Midbrain (tissue), 1 donor: ENCODE measurements at regions not wholly inside any gene's neighbourhood (a gene's known extent, or its start where the extent isn't known, plus 50 kb on each side); places are given as distances from the start of the nearest gene placed in this dataset.

Source experiments
- DNase-seq: peaks from one replicate; lab custom pipeline; 2025; lab: John Stamatoyannopoulos, UW

DNA sequence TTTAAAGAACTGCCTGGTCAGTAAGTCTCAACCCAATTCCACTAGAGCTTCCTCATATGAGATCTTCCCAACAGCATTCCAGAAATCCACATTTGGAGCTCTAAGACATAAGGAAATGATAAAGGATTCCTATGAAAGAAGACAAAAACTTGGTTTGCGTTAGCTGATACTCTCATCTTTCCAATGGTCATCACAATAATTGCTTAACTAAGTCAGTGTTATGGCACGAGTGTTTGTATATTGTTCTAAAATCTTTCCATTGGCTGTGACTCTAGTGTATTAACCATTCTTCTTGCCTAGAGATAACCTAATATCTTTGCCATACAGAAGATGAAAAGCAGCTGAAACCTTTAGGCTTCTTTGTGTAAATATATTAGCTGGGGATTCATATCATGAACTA, 289.0 kb downstream of the SNX13 start:
- no peak for DNase-seq

DNA sequence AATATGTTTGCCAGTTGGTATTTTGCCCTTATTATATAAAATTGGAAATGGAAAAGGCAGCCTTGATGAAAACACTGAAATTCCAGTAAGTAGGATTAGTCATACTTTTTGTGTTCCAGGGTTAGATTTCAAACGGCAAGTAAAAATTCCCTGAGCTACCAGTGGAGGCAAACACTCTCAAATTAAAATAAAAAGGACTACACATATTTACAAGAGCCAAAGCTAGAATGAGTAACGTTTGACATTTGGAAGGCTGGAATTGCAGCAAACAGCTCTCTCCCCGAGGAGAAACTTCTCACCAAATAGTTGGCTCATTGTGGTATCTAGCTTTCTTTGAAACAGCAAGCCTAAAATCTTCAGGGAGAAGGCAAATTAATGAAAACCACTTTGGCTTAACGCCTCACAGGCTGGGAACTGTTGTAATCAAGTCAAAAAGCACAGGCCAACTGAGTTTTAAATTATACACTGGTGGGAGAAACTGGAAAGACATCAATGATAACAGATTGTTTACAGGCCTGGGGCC, 288.4 kb downstream of the SNX13 start:
- peak; percentile 25 for DNase-seq

DNA sequence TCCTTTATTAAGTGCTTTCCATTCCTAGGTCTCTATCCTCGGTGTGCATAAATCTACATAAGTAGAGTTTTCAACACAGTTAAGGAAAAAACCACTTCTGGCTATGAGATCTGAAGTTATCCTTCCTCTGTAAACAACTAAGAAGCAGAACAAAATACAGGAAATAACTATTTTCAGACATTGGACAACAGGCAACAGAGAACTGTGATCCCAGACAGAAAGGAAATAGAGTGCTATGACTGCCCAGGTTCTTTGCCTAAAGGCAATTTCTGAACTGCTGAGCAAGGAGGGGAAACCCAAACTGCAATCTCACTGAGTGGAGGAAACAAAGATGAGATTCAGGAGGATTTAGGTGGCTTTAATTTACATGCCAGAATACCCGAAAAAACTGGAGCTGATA, 285.4 kb downstream of the SNX13 start:
- no peak for DNase-seq

DNA sequence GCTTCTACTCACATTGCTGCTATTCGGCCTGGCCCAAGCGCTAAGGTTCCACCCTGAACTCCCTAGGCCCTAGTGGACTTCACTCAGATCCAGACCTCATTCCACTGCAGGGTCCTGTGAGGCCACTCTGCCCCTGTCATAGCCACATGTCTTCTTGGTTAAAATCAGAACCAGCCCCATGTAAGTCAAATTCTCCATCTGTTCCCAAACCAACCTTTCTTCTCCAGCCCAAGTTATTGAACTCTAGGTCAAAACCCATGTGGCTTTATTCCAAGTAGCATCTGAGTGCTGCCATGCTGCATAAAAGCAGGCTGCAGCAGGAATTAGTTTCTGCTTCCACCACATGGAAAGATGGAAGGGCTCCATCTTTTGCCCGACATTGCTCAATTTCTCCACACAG, 281.2 kb downstream of the SNX13 start:
- DNase-seq, result no peak

DNA sequence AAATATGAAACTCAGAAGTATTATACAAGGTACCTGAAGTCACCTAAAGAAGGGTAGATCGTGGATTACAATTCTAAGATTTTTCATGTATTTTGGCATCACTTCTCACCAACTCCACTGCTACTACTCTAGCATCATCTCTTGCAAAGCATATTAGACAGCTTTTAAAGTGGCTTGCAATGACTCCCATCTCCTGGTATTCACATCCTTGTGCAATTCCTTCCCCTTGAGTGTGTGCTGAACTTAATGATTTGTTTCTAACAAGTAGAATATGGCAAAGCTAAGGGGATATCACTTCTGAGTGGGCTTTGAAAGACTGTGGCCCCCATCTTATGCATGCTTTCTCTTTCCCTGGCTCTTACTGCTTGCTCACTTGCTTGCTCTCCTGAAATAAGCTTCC, 280.2 kb downstream of the SNX13 start:
- DNase-seq, result no peak

DNA sequence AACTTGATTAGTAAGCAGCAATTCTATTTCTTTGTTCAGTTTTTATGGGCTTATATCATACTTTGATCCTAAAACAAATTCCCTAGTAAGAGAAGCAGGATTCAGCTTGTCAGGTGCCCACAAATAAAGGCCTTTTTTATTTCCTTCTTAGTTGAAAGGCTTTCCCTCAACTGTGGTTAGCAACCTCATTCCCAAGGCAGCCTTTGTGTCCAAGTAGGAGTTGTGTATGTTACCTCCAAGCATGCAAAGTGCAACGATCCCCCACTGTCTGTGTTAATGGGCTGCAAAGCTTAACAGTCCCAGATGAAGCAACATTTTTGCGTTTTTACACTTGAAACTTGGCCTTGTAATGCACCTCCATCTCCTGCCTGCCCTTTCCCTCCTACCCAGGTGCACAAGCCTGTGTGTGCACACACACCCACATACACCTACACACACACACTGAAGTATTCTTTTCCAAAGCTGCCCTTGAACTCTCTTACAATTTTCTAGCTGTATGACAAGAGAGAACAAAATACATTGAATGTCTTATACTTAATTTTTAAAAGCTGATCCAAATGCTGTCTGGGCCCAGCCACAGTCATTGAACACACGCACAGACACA, 278.2 kb downstream of the SNX13 start:
- no peak for DNase-seq

DNA sequence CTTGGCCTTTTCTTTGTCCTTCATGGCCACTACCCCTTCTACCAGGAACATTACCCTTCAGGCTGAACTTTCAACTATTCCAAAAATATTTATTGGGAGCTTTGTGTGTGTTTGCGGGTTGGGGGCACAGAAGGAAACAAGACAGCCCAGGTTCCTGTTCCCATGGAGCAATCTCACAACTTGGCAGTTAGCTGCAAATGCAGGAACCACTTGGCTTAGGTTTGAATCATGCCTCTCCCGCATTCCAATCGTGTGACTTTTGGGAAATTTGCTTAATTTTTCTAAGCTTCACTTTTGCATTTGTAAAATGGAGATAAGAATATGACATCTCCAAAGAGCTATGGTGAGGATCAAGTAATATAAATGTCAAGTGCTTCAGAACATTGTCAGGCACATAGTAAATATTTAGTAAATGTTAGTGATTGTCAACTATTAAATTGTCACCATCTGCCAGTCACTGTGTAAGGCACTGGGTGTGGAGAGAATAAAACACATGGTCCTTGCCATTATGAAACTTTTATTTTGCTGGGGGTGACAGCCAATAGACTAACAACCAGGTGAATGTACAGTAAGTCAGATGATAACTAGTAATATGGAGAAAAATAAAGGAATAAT, 277.1 kb downstream of the SNX13 start:
- DNase-seq, result no peak

DNA sequence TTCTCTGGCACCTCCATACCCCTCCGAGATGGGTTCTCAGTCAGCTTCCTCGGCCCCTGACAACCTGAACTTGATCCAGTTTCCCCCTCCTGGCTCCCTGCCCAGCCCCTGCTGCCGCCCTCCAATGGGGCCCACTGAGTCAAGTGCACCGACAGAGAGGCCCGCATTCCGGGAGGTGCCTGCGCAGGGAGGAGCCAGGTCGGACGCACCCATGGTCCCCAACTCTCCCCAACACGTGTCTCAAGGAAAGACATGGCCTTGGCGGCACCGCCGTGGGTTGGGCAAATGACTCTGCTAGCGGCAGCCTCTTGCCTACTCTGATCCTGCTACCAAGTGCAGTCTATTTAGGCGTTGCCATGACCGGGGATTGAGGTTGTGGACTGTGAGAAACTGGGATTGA, 275.3 kb downstream of the SNX13 start:
- DNase-seq, result no peak

DNA sequence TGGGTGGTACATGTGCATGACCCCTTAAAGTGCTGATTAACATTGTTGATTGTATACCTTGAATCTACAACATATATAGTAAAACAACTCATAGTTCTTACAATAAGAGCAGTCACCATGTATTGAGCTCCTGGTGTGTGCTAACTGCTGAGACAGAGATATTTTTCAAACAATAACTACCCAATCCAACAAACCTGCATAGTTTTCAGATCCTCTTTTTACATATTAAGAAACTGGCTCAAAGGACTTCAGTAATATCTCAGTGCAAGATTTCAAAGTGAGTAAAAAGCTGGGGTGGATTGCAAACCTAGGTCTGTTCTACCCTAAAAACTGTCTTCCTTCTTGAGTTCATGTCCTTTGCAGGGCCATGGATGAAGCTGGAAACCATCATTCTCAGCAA, 272.2 kb downstream of the SNX13 start:
- DNase-seq, result no peak

DNA sequence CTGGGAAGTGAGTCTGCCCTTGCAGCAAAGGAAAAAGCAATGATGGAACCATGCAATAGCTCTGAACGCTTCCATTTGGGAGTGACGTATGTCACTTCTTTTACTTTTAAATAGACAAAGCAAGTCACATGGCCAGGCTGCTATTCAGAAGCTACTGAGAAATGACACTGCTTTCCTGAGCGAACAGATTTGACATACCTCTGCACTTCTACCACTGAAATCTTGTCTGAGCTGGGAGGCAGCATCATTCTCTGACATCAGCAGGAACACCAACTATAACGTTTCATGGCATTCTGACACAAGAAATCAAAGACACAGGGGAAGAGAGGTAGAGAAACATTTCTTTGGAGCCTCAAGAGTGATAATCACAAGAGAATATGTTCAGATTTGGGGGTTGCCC, 271.1 kb downstream of the SNX13 start:
- DNase-seq, result no peak

DNA sequence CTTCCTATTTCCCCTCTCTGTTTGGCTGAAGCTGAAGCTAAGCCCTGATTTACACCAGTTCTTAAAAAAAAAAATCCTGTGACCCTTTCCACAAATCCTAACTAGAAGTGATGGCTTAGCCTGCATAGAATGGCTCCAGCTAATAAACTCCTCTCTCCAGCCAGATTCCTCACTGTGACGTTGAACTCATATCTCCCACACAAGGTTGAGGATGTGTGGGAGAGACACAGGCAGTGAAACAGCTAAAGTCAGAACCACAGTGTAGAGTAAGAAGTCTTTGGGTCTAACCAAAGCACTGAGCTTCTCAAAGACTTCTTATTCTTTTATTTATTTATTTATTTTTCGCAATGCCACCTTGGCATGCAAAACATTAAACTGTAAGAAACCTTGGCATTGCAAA, 268.3 kb downstream of the SNX13 start:
- DNase-seq, result no peak

DNA sequence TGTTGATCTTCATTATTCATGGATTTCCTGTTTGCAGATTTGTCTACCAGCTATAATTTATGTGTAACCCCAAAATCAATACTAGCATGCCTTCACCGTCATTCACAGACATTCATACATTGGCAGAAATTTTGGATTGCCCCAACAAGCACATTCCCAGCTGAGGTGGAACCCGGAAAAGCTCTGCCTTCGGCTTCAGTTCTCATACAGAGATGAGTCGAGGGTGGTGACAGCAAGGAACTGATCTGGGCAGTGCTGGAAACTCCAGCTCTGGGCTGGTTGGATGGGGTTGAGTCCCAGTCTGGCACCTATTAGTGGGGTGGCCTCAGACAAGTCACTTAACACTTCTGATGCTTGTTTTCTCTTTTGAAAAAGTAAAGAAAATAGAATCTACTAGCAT, 267.5 kb downstream of the SNX13 start:
- no peak for DNase-seq

DNA sequence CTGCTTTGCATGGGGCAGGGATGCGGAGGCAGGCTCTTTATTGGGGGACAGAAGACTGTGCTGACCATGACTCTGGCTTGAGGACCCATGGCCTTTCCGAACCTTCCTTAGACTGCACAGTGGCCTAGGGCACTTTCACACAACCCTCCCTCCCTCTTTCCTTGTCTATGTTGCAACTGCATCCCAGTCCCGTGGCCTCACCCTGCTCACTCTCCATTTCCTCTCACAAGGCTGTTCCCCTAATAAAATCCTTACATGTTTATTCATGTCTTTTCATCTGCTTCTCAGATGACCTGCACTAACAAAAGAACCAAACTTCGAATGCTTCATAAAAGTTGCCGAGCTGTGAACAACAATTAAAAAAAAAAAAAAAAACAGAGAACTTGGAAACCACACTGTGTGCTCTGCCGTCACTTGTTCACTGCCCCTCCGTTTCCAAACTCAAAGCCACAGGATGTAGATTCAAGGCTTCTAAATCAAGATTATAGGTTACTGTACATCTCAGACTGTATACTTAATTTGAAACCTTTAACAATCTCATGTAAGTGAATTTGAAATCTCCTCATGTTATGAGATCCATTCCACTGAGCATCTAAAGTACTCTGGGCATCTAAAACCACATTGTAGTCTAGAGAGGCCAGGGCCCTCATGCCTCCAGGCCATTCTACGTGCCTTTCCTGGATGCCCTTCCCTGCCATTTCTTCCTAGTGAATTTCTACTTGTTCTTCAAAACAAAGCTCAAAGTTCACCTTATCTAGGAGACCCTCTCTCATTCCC, 265.9 kb downstream of the SNX13 start:
- no peak for DNase-seq

DNA sequence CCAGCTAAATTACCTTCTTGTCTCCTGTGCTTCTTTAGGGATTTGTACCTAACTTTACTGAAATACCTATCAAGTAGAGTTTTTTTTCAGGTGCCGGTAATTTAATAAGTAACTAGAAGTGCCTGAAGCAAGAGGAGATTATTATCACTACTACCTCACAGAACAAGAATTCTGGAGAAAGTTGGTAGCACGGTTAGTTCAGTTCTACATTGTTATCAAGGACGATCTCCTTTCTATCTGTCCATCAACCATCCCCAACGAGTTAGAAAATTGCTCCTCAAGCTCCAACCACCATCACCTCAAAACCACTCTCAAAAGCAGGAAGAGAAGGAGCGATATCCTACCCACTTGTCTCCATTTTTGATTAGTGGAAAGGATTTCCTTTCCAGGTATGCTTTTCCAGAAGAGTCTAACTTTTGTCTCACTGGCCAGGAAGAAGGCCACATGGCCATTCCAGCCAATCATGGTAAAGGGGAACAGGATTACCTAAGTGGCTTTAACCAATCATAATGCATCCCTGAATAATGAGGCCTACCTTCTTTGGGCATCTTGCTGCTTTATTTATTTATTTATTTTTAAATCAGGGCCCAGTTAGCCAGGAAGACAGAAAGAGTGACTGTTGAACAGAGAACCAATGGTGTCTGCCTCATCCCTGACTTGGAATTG, 265.2 kb downstream of the SNX13 start:
- DNase-seq, result no peak

DNA sequence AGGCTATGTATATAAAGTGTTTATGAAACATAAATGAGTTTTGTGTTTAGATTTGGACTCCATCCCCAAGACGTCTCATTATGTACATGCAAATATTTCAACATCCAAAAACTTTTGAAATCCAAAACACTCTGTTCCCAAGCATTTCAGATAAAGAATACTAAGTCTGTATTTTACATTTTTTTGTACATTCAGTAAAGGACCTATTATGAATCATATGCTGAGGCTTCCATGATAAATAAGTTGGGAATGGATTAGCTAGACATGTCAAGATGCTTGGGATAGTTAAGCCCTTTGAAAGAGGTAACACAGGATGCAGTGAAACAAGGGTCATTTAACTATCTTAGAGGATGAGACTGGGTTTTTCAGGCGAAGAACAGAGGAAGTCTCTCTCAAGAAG, 262.9 kb downstream of the SNX13 start:
- no peak for DNase-seq

DNA sequence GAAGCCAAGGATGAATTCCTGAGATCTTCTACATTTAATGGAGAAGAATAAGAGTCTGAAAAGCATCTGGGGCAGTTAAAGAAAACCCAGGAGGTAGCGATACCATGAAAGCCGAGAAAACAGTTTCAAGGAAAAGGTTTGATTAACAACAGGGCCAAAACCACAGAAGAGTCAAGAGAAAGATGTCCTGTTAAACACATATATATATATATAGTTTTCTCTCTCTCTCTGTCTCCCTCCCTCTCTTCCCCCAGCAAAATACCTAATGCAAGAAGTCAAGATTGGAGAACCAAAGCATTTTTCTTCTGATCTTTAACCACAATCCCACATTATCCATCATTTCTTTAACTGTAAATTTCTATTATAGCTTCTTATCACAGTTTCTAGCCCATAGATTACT, 261.4 kb downstream of the SNX13 start:
- DNase-seq, result no peak

DNA sequence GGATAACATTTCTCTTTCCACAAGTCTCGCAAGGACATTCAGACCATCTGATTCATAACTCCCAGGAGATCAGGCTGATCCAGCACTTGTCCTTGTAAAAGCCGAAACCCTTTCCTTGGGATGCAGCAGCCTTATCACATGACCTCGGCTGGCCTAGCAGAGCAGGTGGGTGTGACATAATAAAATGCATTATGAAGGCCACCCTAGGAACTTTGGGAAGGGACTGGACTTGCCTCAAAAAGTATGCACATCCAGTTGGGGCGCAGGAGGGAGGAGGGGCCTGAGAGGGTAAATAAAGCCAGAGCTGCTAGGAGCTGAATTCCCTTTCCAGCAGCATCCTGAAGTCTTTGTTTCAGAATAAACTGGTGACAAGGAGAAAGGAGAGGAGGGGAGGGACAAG, 260.8 kb downstream of the SNX13 start:
- DNase-seq, result no peak

DNA sequence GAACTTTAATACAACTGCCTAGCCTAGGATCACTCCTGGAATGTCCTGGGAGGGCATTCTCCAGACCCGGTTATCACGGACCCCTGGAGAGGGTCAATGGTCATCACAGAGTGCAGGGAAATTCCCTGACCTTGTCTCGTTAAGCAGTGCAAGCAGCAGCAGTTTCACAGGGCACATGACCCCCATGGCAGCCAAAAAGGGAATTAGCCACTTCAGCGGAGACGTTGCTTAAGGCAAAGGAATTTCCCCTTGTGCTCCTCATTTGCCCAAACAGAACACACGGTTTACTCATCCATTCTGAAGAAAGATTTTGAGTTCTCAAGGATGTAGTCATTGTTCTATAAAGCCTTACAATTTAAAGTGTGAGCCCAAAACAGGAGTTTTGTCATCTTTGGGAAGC, 260.3 kb downstream of the SNX13 start:
- DNase-seq, result peak; percentile 49

DNA sequence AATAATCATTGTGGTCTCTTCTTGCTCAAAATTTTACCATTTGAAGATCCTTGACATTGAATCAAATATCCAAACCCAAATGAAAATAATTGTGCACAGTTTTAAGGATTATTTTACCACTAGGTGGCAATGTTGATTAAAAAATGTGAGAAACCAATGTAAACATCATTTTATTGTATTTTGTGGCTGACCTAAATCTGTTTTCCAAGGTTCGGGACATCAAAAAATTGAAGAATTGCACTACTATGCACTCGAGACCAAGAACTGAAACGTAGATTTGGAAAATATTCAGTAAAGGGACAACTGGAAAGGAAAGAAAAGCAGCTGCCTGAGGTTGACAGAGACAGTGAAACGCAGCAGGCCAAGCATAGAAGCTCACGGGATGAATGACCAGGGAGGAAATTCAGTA, 259.3 kb downstream of the SNX13 start:
- peak; percentile 38 for DNase-seq

DNA sequence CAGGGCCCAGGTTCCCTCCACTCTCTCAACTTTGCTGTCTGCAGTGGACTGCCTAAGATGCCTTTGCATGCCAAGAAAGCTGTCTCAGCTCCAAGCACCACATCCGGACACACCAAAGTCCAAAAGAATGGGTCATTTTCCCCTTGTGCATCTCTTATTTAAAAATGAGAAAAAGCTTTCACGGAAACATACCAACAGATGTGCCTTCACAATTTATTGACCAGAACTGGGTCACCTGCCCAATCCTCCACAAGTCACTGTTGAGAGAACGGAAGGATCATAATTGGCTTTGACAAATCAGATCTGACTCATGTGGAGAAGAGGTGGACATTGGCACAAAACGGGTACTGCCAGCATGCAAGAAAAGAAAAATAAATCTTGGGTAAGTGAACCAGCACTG, 258.3 kb downstream of the SNX13 start:
- DNase-seq, result no peak

DNA sequence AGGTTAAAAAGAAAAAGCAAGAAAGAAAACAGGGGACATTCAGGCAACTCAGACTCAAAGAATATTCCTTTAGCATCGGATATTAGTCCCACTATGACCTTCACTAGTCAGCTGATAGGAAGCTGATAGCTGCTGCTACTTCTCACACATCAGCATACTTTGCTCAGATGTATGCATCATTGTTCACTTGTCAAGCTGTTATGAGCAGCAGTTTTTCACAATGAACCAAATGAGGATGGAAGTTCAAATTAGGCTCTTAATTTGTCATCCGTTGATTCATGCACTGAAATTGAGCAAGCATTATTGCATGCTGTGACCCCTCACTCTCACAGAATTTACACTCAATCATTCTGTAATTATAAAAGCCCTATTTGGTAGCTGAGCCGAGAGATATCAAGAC, 257.7 kb downstream of the SNX13 start:
- no peak for DNase-seq

DNA sequence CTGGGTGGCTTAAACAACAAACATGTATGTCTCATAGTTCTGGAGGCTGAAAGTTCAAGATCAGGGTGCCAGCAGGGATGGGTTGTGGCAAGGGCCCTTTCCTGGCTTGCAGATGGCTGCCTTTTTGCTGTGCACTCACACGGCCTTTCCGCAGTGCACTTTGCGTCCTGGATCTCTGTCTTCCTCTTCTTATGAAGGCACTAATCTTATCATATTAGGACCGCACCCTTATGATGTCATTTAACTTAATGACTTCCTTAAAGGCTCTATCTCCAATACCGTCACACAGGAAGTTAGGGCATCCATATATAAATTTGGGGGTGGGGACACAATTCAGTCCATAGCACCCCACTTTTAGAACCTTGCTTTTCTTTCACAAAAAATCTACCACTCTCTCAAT, 255.2 kb downstream of the SNX13 start:
- no peak for DNase-seq

DNA sequence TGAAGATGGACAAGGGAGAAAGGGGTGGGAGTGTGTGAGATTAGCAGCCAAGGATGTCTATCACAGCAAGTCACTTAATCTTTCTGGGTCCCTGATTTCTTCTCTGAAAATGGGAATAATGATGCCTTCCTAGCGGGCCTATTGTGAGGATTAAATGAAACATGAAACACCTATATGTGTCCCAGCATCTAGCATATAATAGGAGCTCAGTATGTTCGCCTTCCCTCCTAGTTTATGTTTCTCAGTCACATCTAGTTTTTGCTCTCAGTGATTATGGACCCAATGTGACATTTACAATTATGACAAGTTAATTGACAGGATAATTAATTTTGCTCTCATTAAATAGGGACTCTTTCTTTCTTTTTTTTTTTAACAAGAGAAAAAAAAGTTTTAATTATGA, 252.9 kb downstream of the SNX13 start:
- no peak for DNase-seq
